Erythroblast (primary cell): ENCODE measurements at regions not wholly inside any gene's neighbourhood (a gene's known extent, or its start where the extent isn't known, plus 50 kb on each side); places are given as distances from the start of the nearest gene placed in this dataset.

Source experiments
- GATA1 ChIP-seq: IDR thresholded peaks from 2 replicates; pipeline ENCODE4 v1.6.1; 2011; ENCODE audit warnings: low read depth, mild to moderate bottlenecking, control low read depth, low read length, moderate library complexity
- POLR2A ChIP-seq: IDR thresholded peaks from 2 replicates; pipeline ENCODE4 v1.6.1; 2011; ENCODE audit warnings: mild to moderate bottlenecking, low read length

- TF ChIP-seq POLR2A = no peak
- TF ChIP-seq GATA1 = no peak
Observed at GRCh38 chr12:93179792-93180191, 197.9 kb upstream of the NUDT4 start.
